SHP77 (cell line): ENCODE measurements at regions not wholly inside any gene's neighbourhood (a gene's known extent, or its start where the extent isn't known, plus 50 kb on each side); places are given as distances from the start of the nearest gene placed in this dataset.

Source experiments
- DNase-seq, 2 experiments: peaks; one replicate each; lab custom pipeline; 2025; lab: John Stamatoyannopoulos, UW

DNA sequence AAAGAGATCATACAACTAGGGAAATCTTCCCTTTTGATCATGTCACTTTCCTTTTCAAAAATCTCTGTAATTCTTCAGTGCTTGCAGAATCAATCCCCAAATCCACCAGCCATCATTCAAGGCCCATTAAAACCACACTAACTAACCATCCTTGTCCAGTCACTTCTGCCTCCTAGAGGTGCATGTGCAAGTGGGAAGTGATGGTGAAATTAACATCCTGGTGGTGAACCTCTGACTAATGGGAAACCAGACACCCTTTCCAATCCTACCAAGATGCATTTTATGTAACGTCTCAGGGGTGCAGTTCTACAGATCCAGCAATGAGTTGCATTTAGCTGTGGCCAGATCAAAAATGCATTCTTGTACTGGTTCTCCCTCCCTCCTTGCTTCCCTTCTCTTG is 341.8 kb downstream of the RAPGEF2 start:
- no peak for DNase-seq

DNA sequence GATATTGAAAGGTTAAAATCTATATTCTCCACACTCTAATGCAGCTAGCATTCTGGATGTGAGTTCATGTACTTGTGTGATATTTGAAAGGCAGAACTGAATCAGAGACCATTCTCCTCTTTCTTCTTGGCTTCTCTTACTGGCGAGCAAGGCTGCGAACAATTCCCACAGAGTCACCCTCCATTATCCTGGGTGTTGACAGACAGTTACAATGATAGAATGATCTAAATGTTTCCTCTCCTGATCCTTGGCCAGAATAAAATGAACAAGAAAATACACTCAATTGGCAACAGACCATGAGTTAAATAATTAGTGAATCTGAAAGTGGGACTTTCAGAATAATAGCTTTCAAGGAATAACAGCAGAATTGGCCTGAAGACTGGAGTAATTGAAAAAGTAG is 342.8 kb downstream of the RAPGEF2 start:
- no peak for DNase-seq

DNA sequence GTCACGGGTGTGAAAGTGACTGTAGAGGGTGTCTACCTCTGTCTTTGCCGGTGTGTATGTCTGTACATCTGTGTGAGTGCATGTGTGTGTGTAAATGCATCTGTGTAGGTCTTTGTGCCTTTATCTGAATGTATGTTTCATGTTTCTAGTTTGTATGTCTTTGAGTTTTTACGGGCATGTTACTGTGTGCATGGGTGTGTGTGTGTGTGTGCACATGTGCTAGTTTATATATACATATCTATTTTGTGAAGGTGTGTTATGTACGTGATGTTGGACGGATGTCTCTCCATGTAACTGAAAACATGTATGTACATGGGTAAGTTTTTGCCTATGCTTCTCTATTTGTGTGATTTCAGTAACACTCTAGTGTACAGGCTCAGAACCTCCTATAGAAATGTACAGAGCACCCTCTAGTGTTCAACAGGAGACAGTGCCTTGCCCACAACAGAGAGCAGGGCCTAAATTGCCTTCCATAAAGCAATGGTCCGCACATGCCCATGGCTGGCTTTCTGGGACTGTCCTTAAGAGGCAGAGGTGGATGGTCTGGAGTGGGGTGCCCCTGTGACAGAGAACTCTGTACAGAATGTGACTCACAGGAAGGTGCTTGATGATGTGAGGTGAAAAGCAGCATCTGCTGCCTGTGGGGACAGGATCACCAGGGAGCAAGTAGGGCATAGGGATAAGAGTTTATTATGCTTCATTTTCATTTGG is 343.5 kb downstream of the RAPGEF2 start:
- peak; percentile 48 to 61 for DNase-seq

DNA sequence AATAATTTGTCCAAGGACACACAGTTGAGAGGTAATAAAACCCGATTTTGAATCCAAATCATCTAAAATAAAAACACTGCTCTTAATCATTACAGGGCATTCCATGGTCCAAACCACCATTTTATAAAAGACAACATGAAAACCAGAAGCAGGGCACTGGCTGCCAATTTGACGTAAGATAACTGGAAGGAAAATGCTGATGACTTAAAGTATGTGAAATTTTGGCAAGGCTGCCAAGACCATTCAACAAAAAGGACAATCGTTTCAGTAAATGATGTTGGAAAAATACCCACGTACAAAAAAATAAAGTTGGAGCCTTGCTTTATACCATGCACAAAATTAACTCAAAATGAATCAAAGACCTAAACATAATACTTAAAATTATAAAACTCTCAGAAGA is 344.4 kb downstream of the RAPGEF2 start:
- no peak for DNase-seq

DNA sequence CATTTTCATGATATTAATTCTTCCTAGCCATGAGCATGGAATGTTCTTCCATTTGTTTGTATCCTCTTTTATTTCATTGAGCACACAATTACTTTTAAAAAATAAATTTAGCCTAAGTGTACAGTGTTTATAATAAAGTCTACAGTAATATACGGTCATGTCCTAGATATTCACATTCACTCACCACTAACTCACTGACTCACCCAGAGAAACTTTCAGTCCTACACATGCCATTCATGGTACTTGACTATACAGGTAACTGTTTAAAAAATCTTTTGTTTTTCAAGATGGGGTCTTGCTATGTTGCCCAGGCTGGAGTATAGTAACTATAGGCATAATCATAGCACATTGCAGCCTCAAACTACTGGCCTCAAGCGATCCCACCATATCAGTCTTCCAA is 348.1 kb downstream of the RAPGEF2 start:
- DNase-seq = no peak

DNA sequence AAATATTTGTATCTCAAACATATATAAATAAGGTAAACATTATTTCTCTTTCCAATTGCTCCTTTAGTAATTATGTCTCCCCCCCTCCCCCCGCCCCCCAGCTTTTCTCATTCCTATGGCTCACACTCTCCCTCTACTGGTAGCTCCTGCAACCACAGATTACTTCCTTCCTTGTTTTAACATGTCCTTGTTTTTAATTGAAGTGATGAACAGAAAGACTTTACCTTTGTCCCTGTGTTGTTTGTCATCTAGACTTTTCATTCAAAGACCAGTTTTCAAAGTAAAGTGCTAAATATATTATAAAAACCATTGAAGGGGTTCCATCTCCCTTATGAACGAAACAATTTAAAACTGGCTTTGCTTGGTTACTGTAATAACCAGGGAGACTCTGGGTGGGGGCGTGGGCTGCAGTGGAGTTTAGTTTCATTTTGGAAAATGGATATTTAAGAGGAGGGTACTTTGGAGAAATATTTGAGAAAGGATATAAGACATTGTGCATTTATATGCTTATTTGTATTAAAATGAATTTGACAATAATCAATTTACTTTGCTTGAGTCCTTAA is 352.9 kb downstream of the RAPGEF2 start:
- DNase-seq = peak; percentile 37 to 58

DNA sequence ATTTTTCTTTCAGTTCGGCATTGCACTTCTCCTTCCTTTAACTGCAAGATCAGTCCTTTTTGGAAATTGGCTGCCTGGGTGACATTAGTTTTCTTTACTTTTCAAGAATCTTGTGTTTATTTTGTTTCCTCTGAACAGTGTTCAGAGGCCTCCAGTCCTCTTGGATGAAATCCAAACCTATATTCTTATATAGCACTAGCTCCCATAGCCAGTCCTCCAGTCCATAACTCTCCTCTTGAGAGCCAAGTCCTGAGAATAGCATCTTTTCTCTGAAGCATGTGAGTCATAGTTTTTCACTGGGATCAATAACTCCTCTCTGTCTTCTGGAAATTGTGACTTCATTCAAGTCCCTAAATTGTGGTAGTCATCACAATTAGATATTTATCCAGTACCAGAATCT is 357.5 kb downstream of the RAPGEF2 start:
- no peak for DNase-seq

DNA sequence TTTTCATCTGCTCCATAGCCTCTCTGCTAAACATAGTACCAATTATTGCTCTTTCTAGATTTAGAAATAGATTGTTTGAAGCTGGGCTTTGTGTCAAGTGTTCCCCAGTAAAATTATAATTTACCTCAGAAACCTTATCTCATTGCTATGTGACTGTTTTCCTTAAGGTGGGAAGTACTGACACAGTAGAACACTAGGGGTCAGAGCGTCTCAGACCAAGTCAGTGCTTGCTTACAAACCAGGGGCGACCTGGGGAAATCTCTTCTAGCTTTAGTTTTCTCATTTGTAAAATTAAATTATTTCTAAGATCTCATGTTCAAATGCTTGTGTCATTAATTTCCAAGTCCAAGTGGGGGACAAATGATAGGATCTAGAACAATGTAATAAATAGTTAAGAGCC is 360.4 kb downstream of the RAPGEF2 start:
- no peak for DNase-seq

DNA sequence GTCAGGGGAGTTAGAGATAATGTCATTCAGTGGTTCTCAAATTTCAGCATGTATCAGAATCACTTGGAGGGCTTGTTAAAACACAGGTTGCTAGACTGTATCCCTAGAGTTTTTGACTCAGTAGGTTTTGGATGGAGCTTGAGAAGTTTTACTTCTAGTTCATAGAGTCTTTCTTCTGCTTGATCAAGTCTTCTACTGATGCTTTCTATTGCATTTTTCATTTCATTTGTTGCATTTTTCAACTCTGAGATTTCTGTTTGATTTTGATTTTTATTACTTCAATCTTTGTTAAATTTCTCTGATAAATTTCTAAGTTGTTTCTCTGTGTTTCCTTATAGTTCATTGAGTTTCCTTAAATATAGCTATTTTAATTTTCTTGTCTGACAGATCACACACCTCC is 361.4 kb downstream of the RAPGEF2 start:
- no peak for DNase-seq

DNA sequence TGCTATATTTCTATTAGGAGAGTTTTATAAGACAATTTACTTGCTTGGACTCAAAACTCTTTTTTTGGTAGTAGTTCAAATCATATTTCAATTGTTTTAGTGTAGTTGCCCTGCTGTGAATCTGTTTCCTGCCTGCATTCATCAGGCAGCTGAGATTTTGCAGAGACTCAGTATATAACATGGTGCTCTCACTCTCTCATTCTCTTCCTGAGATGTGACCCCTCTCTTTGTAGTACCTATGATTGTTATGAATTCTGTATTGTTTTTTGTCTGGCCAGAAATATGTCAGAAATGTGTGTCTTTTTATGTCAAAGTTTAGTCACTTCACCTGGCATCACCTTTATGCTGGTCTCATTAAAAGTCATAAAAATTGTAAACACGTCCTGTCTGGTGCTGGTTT is 374.0 kb downstream of the RAPGEF2 start:
- no peak for DNase-seq

DNA sequence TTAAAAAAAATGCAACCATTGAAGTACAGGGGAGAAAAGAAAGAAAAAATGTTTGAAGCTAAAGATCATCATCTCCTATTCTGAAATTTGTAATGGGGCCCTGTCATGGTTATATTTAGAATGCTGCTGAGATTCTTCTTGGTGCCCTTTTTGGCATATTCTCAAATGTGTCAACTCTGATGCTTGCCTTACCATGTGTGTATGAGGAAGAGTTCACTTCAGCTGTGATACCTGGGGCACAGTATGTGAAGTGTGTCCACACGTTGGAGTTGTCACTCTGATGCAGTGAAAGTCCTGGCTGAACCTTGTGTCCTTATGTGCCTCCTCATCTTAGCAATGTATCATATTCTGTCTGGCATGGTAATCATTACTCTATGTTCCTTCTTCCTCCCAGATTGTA is 377.9 kb downstream of the RAPGEF2 start:
- DNase-seq = no peak

DNA sequence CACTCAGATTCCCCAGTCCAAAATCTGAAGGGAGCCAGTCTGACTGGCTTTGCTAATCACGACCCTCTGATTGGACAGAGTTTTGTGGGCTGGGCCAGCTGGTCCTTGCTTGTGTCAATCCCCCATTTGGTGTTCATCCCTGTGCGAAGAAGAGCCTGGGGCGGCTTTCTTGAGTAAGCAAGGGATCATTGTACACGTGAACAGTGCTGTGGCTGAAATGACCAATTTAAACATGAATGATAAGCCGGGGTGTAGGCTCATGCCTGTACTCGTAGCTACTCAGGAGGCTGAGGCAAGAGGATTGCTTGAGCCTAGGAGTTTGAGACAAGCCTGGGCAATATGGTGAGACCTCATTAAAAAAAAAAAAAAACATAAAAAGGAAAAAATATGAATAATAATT is 379.1 kb downstream of the RAPGEF2 start:
- DNase-seq = no peak

DNA sequence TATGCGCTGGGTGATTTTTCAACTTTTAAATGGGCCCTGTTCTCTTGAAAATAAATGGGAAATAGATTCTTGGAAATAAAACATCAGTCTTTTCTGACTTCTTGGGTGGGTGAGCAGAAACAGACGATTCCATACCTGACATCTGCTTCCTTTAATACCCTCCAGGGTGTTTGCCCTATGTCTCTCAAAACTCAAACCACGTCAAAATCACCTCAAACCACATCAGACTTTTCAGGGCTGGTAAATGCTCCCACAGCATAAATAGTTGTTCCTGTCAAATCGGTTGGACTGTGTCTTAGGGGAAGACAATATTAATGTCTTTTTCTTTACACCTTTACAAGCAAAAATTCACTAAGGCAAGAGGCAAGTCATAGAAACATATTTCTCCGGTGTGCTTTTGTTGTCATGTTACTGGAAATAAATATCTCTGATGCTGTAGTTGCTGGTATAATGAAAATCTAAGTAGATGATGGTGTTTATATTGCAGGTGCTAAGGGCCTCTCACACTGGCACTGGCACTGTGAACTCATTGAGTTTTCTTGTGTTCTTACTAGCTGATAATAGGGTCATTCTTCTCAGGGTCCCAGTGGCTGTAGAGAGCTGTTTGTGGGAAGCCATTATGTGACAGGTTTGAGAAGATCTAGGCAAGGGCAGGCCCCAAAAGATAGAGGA is 380.4 kb downstream of the RAPGEF2 start:
- DNase-seq = no peak

DNA sequence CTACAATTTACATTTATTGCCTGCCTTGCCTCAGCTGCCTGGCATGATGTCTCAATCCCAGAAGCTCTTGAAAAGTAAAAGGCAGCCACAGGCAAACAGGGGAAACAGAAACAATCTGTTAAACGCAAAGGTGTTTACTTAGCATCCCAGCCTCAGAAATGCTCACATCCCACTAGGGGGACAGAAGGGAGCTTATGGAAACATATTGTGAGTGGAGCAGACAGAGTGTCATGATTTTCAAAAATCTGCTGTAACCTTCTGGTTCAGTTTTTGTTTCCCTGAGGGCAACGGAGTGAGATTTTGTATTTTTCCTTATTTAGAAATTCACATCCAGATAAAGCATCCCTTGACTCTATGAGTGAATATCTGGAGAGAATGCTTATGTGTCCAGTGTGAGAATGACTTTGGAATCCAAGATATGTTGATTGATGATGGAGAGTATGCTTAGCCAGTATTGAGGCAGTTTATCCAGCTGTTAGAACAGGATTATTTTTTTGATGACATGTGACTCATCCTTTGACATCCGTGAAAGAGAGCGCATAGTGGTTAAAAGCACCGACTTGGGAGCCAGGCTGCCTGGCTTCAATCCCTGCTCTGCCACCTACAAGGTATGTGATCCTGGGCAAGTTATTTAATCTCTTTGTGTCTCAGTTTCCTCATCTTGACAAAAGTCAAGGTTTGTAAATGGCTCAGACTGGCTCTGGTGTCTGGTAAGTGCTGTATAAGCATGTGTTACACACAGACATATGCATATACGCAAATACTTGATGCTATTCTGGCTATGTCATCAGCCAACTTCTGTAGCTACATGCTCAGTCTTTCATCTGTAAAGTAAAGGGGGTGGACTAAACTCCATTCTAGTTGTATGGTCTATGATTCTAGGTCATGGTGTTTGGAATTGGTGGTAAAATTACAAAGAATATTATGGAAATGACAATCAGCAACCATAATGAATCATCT is 381.2 kb downstream of the RAPGEF2 start:
- DNase-seq = no peak

DNA sequence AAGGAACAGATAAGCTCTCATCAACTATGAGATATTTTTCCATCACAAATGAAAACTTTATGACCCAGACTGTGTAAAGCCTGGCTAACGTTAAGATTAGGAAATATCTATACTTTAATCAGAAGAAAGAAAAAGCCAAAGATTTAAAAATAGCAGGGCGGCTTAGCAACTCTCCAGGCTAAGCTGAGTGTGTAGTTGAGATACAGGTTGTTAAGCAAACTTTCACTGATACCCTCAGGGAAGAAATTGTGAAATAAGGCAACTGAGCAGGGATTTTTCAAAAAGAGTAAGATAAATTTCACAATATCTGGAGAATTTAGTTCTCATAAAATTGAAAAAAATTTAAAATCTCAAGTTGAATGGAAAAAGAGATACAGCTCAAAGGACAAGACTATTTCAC is 382.0 kb downstream of the RAPGEF2 start:
- no peak for DNase-seq

DNA sequence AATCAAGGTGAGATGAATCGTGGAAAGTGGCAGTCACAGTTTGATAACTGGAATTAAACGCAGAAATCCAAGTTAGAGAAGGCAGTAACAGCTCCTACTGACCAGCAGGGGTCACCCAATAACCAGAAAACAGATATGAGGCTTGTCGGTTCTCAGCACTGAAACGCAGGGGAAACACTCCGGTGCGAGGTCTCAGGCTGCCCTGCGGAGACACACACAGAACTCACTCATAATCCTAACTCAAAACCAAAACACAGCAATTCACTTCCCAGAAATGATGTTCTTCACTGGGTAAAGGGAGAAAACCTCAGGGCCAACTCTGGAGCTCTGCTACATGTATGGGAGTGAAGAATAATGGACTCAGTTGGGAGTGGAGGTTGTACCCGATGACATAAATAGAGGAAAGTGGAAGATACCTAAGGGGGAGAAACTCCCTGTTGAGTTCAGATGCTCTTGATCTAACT is 384.4 kb downstream of the RAPGEF2 start:
- peak; percentile 23 to 63 for DNase-seq

DNA sequence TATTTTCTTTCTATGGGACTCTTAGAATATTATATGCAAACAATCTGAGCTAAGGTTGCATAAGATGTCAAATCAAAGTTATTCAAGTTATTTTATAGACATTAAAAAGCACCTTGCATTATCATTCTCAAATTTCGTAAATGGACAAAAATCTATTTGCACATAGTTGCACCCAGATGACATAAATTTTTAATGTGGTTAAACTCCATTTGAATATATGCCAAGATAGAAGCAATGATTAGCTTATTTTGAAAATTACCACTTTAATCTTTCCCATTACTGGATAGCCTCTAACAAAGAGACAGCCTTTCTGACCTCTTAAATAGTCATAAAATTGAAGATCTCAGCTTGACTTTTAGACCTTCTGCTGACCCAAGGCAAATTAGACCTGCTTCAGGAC is 386.8 kb downstream of the RAPGEF2 start:
- DNase-seq = no peak

DNA sequence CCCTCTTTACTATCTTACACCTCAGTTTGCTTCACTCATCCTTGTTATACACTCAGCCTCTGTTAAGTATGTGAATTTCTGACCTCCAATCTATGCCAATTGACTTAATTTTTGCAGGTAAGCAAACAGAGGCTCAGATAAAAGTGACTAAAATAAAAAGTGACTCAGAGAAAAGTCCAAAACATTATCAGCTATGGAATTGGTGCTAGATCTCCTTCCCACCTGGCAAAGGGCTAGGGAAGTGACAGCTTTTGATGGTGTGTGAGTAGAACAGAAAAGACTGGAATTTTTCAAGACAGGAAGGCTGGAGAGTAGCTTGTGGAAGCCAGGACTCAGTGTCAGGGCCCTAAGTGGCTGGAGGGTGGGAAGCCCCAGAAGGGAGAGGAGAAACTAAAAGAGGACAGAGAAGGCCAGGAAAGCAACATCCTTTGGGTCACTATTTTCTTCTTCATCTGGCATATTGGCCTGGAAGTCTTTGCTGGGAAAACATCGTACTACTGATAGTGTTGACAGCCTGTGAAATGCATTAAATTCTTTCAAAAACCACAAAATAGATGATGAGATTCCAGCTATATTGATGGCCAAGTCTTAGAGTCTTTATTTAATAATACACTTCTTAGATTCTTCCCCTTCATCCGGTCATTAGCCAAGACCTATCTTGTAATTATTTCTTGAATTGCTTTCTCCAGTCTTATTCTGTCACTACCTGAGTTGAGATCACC is 392.8 kb downstream of the RAPGEF2 start:
- DNase-seq = no peak

DNA sequence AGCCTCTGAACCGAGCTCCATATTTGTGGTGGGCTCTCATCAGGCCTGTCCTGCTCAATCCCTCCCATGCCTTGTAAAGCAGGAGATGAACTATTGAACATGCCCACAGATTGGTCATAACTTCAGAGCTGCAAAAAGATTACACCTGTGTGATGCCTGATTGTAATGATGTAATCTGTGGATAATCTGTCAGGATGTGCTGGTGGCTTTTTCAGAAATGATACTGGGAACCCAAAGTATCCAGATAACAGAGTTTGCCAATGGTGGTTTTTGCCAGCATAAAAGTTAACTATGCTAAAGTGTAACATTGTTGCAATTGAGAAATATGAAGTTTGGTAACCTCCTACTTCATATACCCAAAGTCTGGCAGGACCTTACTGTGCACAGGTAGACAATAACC is 393.4 kb downstream of the RAPGEF2 start:
- DNase-seq = no peak

DNA sequence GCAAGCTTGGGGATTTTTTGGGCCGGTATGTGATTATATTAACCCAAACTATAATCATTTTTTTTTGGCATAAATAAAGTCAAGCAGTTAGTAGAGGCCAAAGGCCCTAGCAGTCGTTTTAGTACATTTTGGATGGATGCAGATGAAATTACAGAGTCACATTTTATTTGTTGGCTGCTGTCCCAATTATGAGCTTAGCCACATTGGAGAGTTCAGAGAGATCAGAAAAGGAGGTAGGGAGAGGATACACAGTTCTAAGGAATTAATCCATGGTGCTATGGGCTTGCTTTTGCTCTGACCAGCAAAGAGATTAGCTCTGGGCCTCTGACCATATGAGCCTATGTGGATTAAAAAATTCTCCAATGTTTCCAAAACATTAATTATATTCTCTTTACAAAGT is 395.1 kb downstream of the RAPGEF2 start:
- no peak for DNase-seq

DNA sequence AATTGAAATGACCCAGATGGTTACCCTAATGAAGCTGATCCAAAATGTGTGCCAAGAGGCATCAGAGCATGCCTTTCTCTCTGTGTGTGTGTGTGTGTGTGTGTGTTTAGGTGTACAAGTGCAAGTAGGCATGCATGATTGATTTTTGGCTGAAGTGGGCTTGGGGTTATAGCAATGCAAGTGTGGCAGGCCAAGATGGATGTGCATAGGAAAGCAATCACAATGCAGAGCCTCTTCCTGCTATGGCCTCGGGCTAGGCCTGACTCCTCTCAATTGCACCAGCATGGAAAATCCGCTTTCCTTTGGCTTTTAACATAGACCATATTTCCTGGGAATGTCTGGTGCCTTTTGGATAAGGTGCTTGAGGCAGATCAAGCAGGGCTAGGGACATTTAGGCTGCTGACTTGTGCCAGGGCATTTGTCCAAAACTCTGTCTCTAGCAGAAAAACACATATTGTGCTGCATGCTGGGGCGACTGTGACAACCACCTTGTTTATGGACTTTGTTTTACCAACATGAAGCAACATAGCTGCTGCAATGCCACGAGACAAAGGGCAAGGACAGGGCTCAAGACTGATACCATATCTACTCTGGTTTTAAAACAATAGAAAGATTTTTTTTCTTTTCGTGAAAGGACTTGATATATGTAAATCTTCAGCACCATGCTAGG is 395.7 kb downstream of the RAPGEF2 start:
- no peak for DNase-seq
